ENCODE measurements at regions not wholly inside any gene's neighbourhood (a gene's known extent, or its start where the extent isn't known, plus 50 kb on each side); places are given as distances from the start of the nearest gene placed in this dataset.

- TF ChIP-seq POLR2A (IDR thresholded peaks at IDR 0.05): no peak
- TF ChIP-seq, protein P1, sequence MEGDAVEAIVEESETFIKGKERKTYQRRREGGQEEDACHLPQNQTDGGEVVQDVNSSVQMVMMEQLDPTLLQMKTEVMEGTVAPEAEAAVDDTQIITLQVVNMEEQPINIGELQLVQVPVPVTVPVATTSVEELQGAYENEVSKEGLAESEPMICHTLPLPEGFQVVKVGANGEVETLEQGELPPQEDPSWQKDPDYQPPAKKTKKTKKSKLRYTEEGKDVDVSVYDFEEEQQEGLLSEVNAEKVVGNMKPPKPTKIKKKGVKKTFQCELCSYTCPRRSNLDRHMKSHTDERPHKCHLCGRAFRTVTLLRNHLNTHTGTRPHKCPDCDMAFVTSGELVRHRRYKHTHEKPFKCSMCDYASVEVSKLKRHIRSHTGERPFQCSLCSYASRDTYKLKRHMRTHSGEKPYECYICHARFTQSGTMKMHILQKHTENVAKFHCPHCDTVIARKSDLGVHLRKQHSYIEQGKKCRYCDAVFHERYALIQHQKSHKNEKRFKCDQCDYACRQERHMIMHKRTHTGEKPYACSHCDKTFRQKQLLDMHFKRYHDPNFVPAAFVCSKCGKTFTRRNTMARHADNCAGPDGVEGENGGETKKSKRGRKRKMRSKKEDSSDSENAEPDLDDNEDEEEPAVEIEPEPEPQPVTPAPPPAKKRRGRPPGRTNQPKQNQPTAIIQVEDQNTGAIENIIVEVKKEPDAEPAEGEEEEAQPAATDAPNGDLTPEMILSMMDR (IDR thresholded peaks at IDR 0.05): no peak
These were observed 249.7 kb downstream of the GLI2 start for GRCh38 chr2:120985174-120985996.
